ENCODE measurements at regions not wholly inside any gene's neighbourhood (a gene's known extent, or its start where the extent isn't known, plus 50 kb on each side); places are given as distances from the start of the nearest gene placed in this dataset.
A peak's percentile ranks its signal among the peaks of the same experiment; 100 is the strongest.

DNA sequence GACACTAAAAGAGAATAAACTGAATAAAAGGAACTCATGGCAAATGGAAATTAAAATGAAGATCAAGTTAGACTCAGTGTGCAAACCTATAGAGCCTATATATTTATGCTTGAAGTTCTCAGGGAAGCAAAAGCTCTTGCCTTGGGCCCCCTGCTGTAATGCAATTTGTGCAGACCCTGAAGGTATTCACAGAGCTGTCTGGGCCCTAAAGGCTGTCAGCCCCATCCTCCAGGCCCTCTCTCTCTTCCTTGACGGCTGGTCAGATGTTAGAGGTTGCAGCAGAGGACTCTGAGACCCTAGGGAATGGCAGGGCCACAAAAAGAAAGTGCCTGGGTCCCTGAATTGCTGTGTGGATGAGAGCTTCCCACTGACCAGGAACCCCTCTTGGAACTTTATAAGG, 283.9 kb upstream of the TUT7 start:
- FAIRE-seq, result no peak
- 85 to 96% (median 92%) methylated on average over 1 of the region's 1 CpG for WGBS, 3 donors

DNA sequence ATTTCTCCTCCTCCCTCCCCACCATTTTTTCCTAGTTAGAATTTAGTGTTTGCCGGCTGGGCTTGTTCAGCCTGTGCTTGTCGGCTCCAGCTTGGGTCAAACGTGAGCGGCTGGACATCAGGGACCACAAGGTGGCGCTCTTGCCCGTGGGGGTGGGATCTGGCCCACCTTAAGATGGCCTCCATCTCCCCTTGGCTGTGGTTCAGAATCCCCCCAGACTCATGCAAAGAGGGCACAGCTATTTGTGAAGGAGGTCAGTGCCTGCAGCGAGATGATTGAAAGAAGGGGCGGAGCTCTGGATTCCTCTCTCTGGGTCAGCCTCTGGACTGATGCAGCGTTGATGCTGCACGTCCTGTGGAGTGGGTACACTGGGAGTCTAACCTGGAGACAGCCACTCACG, 283.3 kb upstream of the TUT7 start:
- peak; percentile 17 to 52 for DNase-seq
- Histone ChIP-seq H3K9me3 (ENCODE audit: control insufficient read depth in 2 of 2, insufficient read depth in 1 of 2, low read depth in 1 of 2, low read length in 1 of 2) (peaks cover 0 to 6% of the 10 kb centered on the region in 2 donors), H3K36me3 (ENCODE audit: control insufficient read depth in 3 of 3, insufficient read depth in 2 of 3, low read depth in 1 of 3, low read length in 3 of 3) (no peaks in the 10 kb centered on the region), H3K27ac (ENCODE audit: low read depth in 1 of 3, low read length in 2 of 3) (no peak overlapping the region), H3K4me3 (ENCODE audit: low read depth in 1 of 3, low read length in 3 of 3) (no peak overlapping the region), H3K27me3 (ENCODE audit: control insufficient read depth in 3 of 3, insufficient read depth in 3 of 3, low read length in 3 of 3) (peaks cover 0 to 3% (median 2%) of the 10 kb centered on the region in 3 donors), H3K4me1 (ENCODE audit: control insufficient read depth in 3 of 3, insufficient read depth in 2 of 3, low read depth in 1 of 3, low read length in 2 of 3) (peaks cover 0 to 9% (median 0%) of the 10 kb centered on the region in 3 donors)
- WGBS, 3 donors, result 35 to 38% (median 37%) methylated on average over 11 of the region's 11 CpGs
- FAIRE-seq, result no peak

More for the DNA sequence above, 283.9 kb upstream of the TUT7 start:
- peaks cover 0 to 6% of the 10 kb centered on the region in 2 donors for H3K9me3 ChIP-seq (ENCODE audit: control insufficient read depth in 2 of 2, insufficient read depth in 1 of 2, low read depth in 1 of 2, low read length in 1 of 2)
- no peak overlapping the region for H3K4me3 ChIP-seq (ENCODE audit: low read depth in 1 of 3, low read length in 3 of 3)
- no peak overlapping the region for H3K27ac ChIP-seq (ENCODE audit: low read depth in 1 of 3, low read length in 2 of 3)
- peaks cover 0 to 9% (median 0%) of the 10 kb centered on the region in 3 donors for H3K4me1 ChIP-seq (ENCODE audit: control insufficient read depth in 3 of 3, insufficient read depth in 2 of 3, low read depth in 1 of 3, low read length in 2 of 3)
- no peak for DNase-seq
- peaks cover 0 to 3% (median 2%) of the 10 kb centered on the region in 3 donors for H3K27me3 ChIP-seq (ENCODE audit: control insufficient read depth in 3 of 3, insufficient read depth in 3 of 3, low read length in 3 of 3)
- H3K36me3 ChIP-seq (ENCODE audit: control insufficient read depth in 3 of 3, insufficient read depth in 2 of 3, low read depth in 1 of 3, low read length in 3 of 3), result no peaks in the 10 kb centered on the region

DNA sequence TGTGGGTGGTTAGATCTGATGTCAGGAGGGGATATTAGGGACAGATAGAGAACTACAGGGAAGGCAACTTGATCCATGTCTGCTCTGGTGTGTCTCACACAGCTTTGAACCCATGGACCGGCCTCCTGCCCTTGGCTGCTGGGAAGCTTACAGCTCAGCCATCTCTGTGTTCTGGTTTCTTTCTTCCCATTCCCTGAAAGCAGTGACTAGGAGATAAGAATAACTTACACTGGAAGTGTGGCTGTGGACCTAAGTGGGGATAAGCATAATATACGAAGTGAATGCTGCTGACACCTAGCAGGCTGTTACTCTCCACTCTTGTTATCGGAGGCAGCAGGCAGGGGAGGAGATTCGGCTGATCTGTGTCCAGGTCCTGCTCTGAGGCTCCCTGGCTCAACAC, 282.3 kb upstream of the TUT7 start:
- Histone ChIP-seq H3K27me3 (ENCODE audit: control insufficient read depth in 3 of 3, insufficient read depth in 3 of 3, low read length in 3 of 3) (peaks cover 0 to 3% (median 2%) of the 10 kb centered on the region in 3 donors), H3K4me3 (ENCODE audit: low read depth in 1 of 3, low read length in 3 of 3) (no peak overlapping the region), H3K27ac (ENCODE audit: low read depth in 1 of 3, low read length in 2 of 3) (no peak overlapping the region), H3K4me1 (ENCODE audit: control insufficient read depth in 3 of 3, insufficient read depth in 2 of 3, low read depth in 1 of 3, low read length in 2 of 3) (peaks cover 0 to 9% (median 0%) of the 10 kb centered on the region in 3 donors), H3K9me3 (ENCODE audit: control insufficient read depth in 2 of 2, insufficient read depth in 1 of 2, low read depth in 1 of 2, low read length in 1 of 2) (peaks cover 0 to 6% of the 10 kb centered on the region in 2 donors), H3K36me3 (ENCODE audit: control insufficient read depth in 3 of 3, insufficient read depth in 2 of 3, low read depth in 1 of 3, low read length in 3 of 3) (no peaks in the 10 kb centered on the region)
- DNase-seq (no peak), FAIRE-seq (no peak)
- 80 to 91% (median 81%) methylated on average over 4 of the region's 4 CpGs for WGBS, 3 donors

DNA sequence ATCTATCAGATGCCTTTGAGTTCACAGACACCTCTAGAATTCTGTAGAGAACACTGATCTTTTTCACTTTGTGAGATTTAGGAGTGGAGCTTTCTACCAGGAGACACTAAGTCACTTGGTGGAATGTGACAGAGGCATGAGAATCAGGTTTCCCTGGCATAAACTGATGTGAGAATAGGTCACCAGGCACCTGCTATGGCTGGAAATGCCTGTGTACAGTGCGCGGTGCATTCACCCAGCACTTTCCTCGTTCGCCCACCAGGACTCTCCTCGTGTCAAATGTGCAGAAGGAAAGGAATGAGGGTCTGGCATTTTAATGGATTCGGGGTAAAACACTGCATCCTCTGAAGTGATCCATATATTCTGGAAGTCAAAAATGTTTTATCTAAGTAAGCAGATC, 281.8 kb upstream of the TUT7 start:
- WGBS, 3 donors, result 87 to 91% (median 88%) methylated on average over 6 of the region's 6 CpGs
- Histone ChIP-seq H3K27me3 (ENCODE audit: control insufficient read depth in 3 of 3, insufficient read depth in 3 of 3, low read length in 3 of 3) (peaks cover 0 to 3% (median 2%) of the 10 kb centered on the region in 3 donors), H3K36me3 (ENCODE audit: control insufficient read depth in 3 of 3, insufficient read depth in 2 of 3, low read depth in 1 of 3, low read length in 3 of 3) (no peaks in the 10 kb centered on the region), H3K27ac (ENCODE audit: low read depth in 1 of 3, low read length in 2 of 3) (no peak overlapping the region), H3K4me1 (ENCODE audit: control insufficient read depth in 3 of 3, insufficient read depth in 2 of 3, low read depth in 1 of 3, low read length in 2 of 3) (peaks cover 0 to 9% (median 0%) of the 10 kb centered on the region in 3 donors), H3K9me3 (ENCODE audit: control insufficient read depth in 2 of 2, insufficient read depth in 1 of 2, low read depth in 1 of 2, low read length in 1 of 2) (peaks cover 0 to 6% of the 10 kb centered on the region in 2 donors), H3K4me3 (ENCODE audit: low read depth in 1 of 3, low read length in 3 of 3) (no peak overlapping the region)
- DNase-seq, result no peak
- FAIRE-seq, result no peak

DNA sequence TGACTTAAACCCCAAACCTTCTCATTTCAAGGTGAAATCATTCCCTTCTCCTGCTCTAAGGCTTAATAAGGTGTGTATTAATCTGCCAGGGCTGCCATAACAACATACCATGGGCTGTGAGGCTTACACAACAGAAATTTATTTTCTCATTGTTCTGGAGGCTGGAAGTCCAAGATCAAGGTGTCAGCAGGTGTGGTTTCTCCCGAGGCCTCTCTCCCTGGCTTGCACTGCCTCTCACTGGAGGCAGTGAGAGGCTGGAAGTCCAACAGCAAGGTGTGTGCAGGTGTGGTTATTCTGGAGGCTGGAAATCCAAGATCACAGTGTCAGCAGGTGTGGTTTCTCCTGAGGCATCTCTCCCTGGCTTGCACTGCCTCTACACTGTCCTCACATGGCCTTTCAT, 280.3 kb upstream of the TUT7 start:
- no peak for FAIRE-seq
- H3K27me3 ChIP-seq (ENCODE audit: control insufficient read depth in 3 of 3, insufficient read depth in 3 of 3, low read length in 3 of 3), result peaks cover 0 to 3% (median 2%) of the 10 kb centered on the region in 3 donors

DNA sequence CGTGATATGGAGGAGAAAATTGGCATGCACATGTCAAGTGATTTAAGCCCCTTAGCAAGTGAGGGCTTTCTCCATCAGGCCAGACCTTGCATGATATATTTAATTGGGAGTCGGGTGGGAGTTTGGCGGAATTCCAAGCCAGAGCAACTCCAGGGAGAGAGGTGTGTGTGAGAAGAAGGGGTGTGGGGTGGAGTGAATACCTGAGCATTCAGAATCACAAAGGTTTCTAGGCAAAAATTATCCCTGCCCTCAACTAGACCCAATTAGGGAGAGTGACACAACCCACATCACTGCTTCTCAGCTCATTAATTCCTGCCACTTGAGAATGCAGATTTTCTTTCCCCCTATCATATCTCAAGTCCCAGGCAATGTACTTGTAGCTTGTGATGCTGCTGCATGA, 279.7 kb upstream of the TUT7 start:
- Histone ChIP-seq H3K36me3 (ENCODE audit: control insufficient read depth in 3 of 3, insufficient read depth in 2 of 3, low read depth in 1 of 3, low read length in 3 of 3) (no peaks in the 10 kb centered on the region), H3K27ac (ENCODE audit: low read depth in 1 of 3, low read length in 2 of 3) (no peak overlapping the region), H3K9me3 (ENCODE audit: control insufficient read depth in 2 of 2, insufficient read depth in 1 of 2, low read depth in 1 of 2, low read length in 1 of 2) (peaks cover 0 to 6% of the 10 kb centered on the region in 2 donors), H3K27me3 (ENCODE audit: control insufficient read depth in 3 of 3, insufficient read depth in 3 of 3, low read length in 3 of 3) (peaks cover 0 to 3% (median 2%) of the 10 kb centered on the region in 3 donors), H3K4me1 (ENCODE audit: control insufficient read depth in 3 of 3, insufficient read depth in 2 of 3, low read depth in 1 of 3, low read length in 2 of 3) (no peaks in the 10 kb centered on the region), H3K4me3 (ENCODE audit: low read depth in 1 of 3, low read length in 3 of 3) (no peak overlapping the region)
- DNase-seq (no peak), FAIRE-seq (no peak)
- 73 to 80% (median 76%) methylated on average over 3 of the region's 3 CpGs for WGBS, 3 donors

More for the DNA sequence above, 280.3 kb upstream of the TUT7 start:
- no peak overlapping the region for H3K4me3 ChIP-seq (ENCODE audit: low read depth in 1 of 3, low read length in 3 of 3)
- no peaks in the 10 kb centered on the region for H3K36me3 ChIP-seq (ENCODE audit: control insufficient read depth in 3 of 3, insufficient read depth in 2 of 3, low read depth in 1 of 3, low read length in 3 of 3)
- H3K4me1 ChIP-seq (ENCODE audit: control insufficient read depth in 3 of 3, insufficient read depth in 2 of 3, low read depth in 1 of 3, low read length in 2 of 3), result no peaks in the 10 kb centered on the region
- peaks cover 0 to 6% of the 10 kb centered on the region in 2 donors for H3K9me3 ChIP-seq (ENCODE audit: control insufficient read depth in 2 of 2, insufficient read depth in 1 of 2, low read depth in 1 of 2, low read length in 1 of 2)
- WGBS, 3 donors, result 79 to 88% (median 84%) methylated on average over 1 of the region's 1 CpG
- no peak overlapping the region for H3K27ac ChIP-seq (ENCODE audit: low read depth in 1 of 3, low read length in 2 of 3)
- no peak for DNase-seq

DNA sequence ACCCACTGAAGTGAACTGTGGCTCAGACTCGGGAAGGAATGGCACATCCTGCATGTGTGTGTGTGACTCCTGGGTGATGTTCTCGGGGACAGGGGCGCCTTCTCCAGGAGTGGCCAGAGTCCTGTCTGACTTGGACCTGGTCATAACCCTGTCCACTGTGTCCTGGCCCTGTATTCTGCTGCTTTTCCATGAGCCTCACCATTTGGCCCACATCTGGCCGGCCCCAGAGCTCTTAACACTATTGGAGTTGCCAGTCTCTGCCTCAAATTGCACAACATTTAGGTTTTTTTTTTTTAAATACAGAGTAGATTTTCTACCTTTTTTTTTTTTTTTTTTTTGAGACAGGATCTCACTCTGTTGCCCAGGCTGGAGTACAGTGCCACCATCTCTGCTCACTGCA, 278.3 kb upstream of the TUT7 start:
- FAIRE-seq (no peak), DNase-seq (no peak)
- 89 to 97% (median 90%) methylated on average over 4 of the region's 4 CpGs for WGBS, 3 donors
- Histone ChIP-seq H3K27me3 (ENCODE audit: control insufficient read depth in 3 of 3, insufficient read depth in 3 of 3, low read length in 3 of 3) (peaks cover 0 to 3% (median 2%) of the 10 kb centered on the region in 3 donors), H3K4me3 (ENCODE audit: low read depth in 1 of 3, low read length in 3 of 3) (no peak overlapping the region), H3K27ac (ENCODE audit: low read depth in 1 of 3, low read length in 2 of 3) (no peak overlapping the region), H3K9me3 (ENCODE audit: control insufficient read depth in 2 of 2, insufficient read depth in 1 of 2, low read depth in 1 of 2, low read length in 1 of 2) (peaks cover 0 to 6% of the 10 kb centered on the region in 2 donors), H3K4me1 (ENCODE audit: control insufficient read depth in 3 of 3, insufficient read depth in 2 of 3, low read depth in 1 of 3, low read length in 2 of 3) (no peaks in the 10 kb centered on the region), H3K36me3 (ENCODE audit: control insufficient read depth in 3 of 3, insufficient read depth in 2 of 3, low read depth in 1 of 3, low read length in 3 of 3) (no peaks in the 10 kb centered on the region)

DNA sequence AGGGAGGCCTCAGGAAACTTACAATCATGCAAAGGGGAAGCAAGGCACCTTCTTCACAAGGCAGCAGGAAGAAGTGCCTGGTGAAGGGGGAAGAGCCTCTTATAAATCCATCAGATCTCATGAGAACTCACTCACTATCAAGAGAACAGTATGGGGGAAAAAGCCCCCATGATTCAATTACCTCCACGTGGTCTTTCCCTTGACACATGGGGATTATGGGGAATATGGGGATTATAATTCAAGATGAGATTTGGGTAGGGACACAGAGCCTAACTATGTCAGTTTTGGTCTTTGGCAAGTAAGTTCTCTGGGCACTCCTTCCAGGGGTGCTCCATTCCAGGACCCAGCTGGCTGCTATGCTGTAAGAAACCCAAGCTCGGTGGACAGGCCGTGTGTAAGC, 275.3 kb upstream of the TUT7 start:
- peaks cover 0 to 3% of the 10 kb centered on the region in 2 donors for H3K9me3 ChIP-seq (ENCODE audit: control insufficient read depth in 2 of 2, insufficient read depth in 1 of 2, low read depth in 1 of 2, low read length in 1 of 2)
- H3K36me3 ChIP-seq (ENCODE audit: control insufficient read depth in 3 of 3, insufficient read depth in 2 of 3, low read depth in 1 of 3, low read length in 3 of 3), result no peaks in the 10 kb centered on the region
- H3K4me1 ChIP-seq (ENCODE audit: control insufficient read depth in 3 of 3, insufficient read depth in 2 of 3, low read depth in 1 of 3, low read length in 2 of 3), result no peaks in the 10 kb centered on the region
- FAIRE-seq (no peak), DNase-seq (no peak)
- no peak overlapping the region for H3K27ac ChIP-seq (ENCODE audit: low read depth in 1 of 3, low read length in 2 of 3)
- WGBS, 3 donors, result 82 to 89% (median 87%) methylated on average over 3 of the region's 3 CpGs
- H3K27me3 ChIP-seq (ENCODE audit: control insufficient read depth in 3 of 3, insufficient read depth in 3 of 3, low read length in 3 of 3), result peaks cover 0 to 3% (median 0%) of the 10 kb centered on the region in 3 donors
- no peak overlapping the region for H3K4me3 ChIP-seq (ENCODE audit: low read depth in 1 of 3, low read length in 3 of 3)

DNA sequence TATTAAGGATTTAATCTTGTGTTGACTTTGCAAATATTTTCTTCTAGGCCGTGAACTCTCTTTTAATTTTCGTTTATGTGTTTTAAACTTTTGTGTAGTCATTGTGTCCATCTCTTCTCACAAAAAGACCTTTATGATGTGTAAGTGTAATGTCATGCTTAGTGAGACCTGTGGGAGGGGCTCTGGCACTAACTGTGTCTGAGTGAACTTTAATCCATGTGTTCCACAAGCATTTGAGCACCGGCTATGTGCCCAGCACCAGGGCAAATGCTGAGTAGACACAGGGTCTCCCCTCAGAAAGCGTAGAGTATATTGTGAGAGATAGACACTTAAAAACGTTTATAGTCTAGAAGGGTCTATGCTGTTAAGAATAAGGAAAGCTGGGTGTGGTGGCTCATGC, 272.6 kb upstream of the TUT7 start:
- H3K27ac ChIP-seq (ENCODE audit: low read depth in 1 of 3, low read length in 2 of 3), result no peak overlapping the region
- H3K4me1 ChIP-seq (ENCODE audit: control insufficient read depth in 3 of 3, insufficient read depth in 2 of 3, low read depth in 1 of 3, low read length in 2 of 3), result no peaks in the 10 kb centered on the region
- no peaks in the 10 kb centered on the region for H3K27me3 ChIP-seq (ENCODE audit: control insufficient read depth in 3 of 3, insufficient read depth in 3 of 3, low read length in 3 of 3)
- H3K36me3 ChIP-seq (ENCODE audit: control insufficient read depth in 3 of 3, insufficient read depth in 2 of 3, low read depth in 1 of 3, low read length in 3 of 3), result no peaks in the 10 kb centered on the region
- WGBS, 3 donors, result 31 to 67% (median 45%) methylated on average over 5 of the region's 5 CpGs
- no peaks in the 10 kb centered on the region for H3K9me3 ChIP-seq (ENCODE audit: control insufficient read depth in 2 of 2, insufficient read depth in 1 of 2, low read depth in 1 of 2, low read length in 1 of 2)
- H3K4me3 ChIP-seq (ENCODE audit: low read depth in 1 of 3, low read length in 3 of 3), result no peak overlapping the region
- DNase-seq (peak; percentile 12 to 50), FAIRE-seq (no peak)

All from small intestine (tissue), 7 donors.